GM13976 (cell line): ENCODE measurements at regions not wholly inside any gene's neighbourhood (a gene's known extent, or its start where the extent isn't known, plus 50 kb on each side); places are given as distances from the start of the nearest gene placed in this dataset.

ENCODE experiments used
- DNase-seq: peaks from one replicate; pipeline ENCODE4 v3.0.0; 2012; ENCODE audit warnings: low spot score
- in situ Hi-C: fragments of 300-500 bp; cut with MboI; formaldehyde crosslinking; loops from one replicate; pipeline ENCODE4 v1.12.0; 2022; ENCODE audit warnings: low sequenced_read_pairs, mixed read lengths, inconsistent platforms; ENCODE audit not compliant: unreplicated experiment
- TF ChIP-seq, protein P1 (sequence below): IDR thresholded peaks from 2 replicates; pipeline ENCODE4 v1.5.1; 2012; ENCODE audit warnings: borderline replicate concordance, mild to moderate bottlenecking; ENCODE audit not compliant: insufficient read depth; ENCODE audit errors: extremely low read depth, missing control alignments, control extremely low read depth

DNA sequence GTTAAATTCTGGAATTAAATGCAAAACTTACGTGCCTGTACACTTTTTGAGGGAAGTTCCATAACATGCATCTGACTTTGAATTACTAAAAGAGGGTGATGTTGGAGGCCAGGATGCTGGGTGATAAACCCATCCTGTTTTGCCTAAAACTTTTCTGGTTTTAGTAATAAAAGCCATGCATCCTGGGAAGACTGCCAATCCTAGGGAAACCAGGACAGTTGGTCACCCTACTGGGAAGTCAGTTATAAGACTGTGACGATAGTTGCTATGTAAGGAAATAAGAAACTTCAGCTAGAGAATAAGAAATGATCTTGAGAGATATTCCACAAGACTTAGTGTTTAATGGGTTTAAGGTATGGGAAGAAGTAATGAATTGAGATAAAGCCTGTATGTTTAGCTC, 336.6 kb upstream of the LYPLAL1 start:
- in situ Hi-C loops, result no loop called here

DNA sequence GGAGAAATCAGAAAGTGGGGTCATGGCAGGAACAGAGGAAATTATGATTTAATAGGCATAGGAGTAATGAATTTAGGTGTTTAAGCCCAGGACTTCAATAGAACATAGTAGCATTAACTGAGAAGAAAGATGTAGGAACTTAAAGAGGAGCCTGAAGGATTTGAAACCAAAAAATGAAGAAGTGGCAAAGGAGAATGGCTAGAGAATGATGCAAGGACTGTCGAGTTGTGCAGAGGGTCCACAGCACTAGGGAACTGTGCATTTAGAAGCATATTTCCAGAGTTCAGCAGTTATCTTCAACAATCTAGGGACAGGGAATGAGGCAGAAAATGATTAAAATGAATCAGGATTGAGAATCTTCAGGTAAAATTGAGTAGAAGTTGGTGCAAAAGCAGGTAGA, 328.1 kb upstream of the LYPLAL1 start:
- in situ Hi-C loops, result no loop called here
- no peak for DNase-seq
- TF ChIP-seq, protein P1, sequence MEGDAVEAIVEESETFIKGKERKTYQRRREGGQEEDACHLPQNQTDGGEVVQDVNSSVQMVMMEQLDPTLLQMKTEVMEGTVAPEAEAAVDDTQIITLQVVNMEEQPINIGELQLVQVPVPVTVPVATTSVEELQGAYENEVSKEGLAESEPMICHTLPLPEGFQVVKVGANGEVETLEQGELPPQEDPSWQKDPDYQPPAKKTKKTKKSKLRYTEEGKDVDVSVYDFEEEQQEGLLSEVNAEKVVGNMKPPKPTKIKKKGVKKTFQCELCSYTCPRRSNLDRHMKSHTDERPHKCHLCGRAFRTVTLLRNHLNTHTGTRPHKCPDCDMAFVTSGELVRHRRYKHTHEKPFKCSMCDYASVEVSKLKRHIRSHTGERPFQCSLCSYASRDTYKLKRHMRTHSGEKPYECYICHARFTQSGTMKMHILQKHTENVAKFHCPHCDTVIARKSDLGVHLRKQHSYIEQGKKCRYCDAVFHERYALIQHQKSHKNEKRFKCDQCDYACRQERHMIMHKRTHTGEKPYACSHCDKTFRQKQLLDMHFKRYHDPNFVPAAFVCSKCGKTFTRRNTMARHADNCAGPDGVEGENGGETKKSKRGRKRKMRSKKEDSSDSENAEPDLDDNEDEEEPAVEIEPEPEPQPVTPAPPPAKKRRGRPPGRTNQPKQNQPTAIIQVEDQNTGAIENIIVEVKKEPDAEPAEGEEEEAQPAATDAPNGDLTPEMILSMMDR, result no peak

More for the DNA sequence above, 336.6 kb upstream of the LYPLAL1 start:
- TF ChIP-seq, protein P1, result no peak
- DNase-seq, result no peak

DNA sequence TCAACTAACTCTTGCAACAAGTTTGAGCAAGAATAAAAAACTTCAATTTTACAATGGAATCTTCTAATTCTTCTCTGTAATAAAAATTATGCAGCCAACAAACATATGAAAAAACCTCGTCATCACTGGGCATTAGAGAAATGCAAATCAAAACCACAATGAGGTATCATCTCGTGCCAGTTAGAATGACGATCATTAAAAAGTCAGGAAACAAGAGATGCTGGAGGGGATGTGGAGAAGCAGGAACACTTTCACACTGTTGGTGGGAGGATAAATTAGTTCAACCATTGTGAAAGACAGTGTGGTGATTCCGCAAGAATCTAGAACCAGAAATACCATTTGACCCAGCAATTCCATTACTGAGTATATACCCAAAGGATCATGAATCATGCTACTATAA, 327.5 kb upstream of the LYPLAL1 start:
- no peak for DNase-seq
- in situ Hi-C loops, result no loop called here
- TF ChIP-seq, protein P1, result no peak

DNA sequence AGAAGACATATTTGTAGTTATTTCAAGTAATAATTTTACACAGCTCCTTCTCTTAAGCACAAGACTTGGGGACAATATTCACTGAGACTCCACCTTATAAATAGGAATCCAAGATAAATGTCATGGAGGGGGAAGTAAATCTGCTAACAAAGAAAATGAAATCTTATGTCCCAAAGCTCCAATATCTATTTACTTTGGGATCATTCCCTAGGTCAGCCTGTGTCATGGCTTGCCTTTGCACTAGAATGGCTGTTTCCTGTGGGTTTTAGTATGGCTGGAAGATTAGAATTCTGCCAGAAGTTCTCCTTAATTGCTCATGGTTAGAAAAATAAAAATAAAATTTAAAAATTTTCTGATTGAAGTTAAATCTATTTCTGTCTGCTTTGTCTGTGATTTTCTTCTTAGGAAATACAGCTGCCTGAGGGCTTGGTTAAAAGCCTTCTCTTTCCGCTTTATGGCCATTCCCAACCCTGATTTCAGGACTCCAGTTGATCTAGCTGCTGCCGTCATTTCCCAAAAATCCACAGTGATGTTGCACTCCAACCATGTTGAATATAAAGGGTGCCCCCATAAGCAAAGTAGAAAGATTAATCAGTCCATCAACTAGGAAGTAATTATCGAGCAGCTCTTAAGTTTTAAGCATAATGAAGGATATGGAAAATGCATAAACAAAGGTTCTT, 326.4 kb upstream of the LYPLAL1 start:
- TF ChIP-seq, protein P1, result no peak
- in situ Hi-C loops, result no loop called here
- no peak for DNase-seq

DNA sequence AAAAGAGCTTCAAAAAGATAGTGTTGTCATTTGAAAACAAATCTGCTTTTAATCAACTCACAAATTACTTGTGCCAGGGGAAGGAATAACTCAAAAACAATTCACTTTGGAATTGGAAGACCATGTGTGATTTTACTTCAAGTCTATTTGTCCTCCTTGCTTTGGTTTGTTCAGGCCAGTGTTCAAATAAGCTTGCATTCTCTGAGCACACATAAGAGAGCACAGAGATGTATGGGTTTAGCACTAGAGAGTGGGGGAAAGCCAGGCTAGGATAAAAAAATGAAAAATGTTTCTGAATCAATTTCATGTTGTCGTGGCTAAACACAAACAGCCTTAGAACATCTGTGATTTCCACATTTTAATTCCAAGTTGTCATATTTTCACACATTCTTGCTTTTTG, 325.7 kb upstream of the LYPLAL1 start:
- no peak for DNase-seq
- in situ Hi-C loops, result no loop called here
- TF ChIP-seq, protein P1, result no peak

DNA sequence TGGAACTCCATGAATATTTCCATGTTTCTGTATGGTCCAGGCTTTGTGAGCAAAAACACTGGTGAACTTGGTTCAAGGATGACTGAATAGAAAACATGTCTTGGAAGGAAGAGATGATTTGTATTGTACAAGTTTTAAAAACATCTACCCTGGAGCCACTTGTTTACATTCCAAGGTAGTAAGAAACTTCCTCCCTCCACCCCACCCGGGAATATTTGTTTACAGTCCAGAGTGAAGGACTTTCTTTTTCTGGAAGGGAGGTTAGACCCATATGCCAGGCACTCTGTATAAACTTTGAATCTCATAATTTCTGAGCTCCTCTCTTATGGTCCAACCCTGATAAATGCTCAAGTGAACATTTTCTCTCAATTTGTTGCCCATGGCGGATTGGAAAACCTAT, 323.3 kb upstream of the LYPLAL1 start:
- no peak for DNase-seq
- in situ Hi-C loops, result no loop called here
- TF ChIP-seq, protein P1, result no peak
